ENCODE measurements at regions not wholly inside any gene's neighbourhood (a gene's known extent, or its start where the extent isn't known, plus 50 kb on each side); places are given as distances from the start of the nearest gene placed in this dataset.
A peak's percentile ranks its signal among the peaks of the same experiment; 100 is the strongest.
"Not testable (repeated sequence)": the region's sequence is repeated elsewhere in the genome, so short reads cannot be mapped to it uniquely, and the experiment has no call there.

DNA sequence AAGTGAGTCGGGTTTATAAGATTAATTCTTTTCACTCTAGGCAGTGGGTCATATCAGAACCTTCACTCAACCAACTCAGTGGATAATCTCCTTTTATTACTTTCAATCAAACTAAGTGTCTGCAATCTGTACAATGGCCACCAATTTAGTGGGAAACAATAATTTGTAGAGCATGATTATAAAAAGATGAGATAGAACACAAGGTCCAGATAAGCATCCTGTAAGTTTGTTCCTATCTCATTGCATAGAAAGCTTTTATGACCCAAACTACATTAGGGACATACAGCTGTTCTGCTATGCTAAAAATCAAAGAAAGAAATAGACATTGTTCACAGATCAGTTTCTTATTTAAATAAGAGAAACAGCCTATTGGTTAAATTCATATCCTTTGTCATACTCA lies 341.4 kb upstream of the PSMD7 start:
- Mint-ChIP-seq H3K27ac (no peak overlapping the region), H3K4me1 (no peaks in the 10 kb centered on the region), H3K4me3 (no peak overlapping the region), H3K27me3 (peaks cover 2% of the 10 kb centered on the region), H3K9me3 (no peaks in the 10 kb centered on the region), H3K36me3 (ENCODE audit: low read depth) (no peaks in the 10 kb centered on the region)
- ATAC-seq (no peak), DNase-seq (no peak)

DNA sequence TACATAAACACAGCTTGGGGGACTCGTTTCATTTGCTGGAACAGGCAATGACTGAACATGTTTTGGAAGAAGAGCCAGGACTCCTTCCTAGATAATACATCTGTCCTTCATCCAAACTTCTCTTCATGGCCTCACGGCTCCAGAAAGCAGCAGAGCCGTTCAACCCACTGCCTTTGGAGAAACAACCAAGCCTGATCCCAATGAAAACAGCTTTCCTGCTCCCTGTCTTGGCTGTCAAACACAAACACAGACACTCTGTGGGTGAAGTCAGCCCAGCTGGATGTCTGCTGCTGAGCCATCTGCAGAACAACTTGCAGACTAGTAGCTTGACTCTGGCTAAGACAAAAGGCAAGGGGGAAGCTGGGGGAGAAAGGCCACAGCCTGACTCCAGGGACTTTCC lies 345.1 kb upstream of the PSMD7 start:
- H3K36me3 Mint-ChIP-seq (ENCODE audit: low read depth): no peaks in the 10 kb centered on the region
- no peak overlapping the region for H3K4me3 Mint-ChIP-seq
- no peak for ATAC-seq
- H3K27me3 Mint-ChIP-seq: peaks cover under 1% of the 10 kb centered on the region
- H3K4me1 Mint-ChIP-seq: no peaks in the 10 kb centered on the region
- H3K27ac Mint-ChIP-seq: no peak overlapping the region
- no peak for DNase-seq
- H3K9me3 Mint-ChIP-seq: no peaks in the 10 kb centered on the region

DNA sequence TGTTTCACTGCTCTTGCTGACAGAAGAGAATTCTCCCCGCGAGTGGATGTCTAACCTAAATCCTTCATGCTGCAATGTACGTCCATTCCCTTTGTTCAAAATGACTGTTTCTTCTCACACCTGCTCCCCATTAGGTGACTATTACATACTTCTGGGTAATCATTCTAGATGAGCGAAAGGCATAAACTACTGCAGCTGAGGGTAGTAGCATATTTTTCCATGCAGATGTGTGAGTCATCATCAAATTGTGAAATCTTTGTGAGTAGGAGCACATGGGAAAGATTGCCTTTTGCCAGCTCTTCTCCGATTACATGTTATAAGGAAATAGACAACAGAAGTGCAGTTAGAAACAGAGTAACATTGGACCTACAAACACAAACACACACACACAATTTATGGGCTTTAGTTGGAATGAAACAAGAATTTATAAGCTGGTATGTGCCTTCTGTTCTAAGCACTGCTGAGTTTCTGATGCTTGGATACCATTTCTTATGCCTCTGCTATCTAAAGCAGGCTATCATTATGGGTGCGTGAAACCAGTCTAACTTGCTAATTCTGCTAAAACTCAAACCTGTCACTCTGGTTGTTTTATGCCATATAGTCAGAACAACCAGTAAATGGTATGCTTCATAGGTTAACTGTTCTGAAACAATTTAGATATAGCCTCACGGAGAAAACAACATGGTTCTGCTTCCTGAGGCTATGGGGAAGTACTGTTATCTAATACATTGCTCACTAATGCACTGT lies 346.9 kb upstream of the PSMD7 start:
- Mint-ChIP-seq H3K36me3 (ENCODE audit: low read depth) (no peaks in the 10 kb centered on the region), H3K9me3 (no peaks in the 10 kb centered on the region), H3K27ac (no peak overlapping the region), H3K4me1 (no peaks in the 10 kb centered on the region), H3K27me3 (no peaks in the 10 kb centered on the region), H3K4me3 (no peak overlapping the region)
- no peak for ATAC-seq
- DNase-seq: no peak

DNA sequence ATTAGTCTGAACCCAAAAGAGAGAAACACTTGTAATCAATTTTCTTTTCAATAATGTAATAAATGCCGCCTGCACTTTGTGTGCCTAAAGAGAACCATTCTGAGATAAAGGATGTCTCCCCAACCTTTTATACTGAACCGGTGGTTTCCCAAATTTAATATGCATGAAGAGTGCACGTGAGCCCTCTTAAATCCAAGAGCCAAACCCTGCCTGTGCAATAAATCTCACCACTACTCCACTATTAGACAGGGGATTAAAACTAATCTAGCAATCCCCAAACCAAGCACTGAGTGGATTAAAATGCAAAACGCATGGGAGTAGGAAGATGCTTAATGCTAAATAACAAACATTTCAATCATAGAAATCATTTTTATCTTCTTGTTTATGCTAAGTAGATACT lies 351.0 kb upstream of the PSMD7 start:
- Mint-ChIP-seq H3K4me1 (no peaks in the 10 kb centered on the region), H3K4me3 (no peak overlapping the region), H3K36me3 (ENCODE audit: low read depth) (no peaks in the 10 kb centered on the region), H3K27me3 (no peaks in the 10 kb centered on the region), H3K9me3 (no peaks in the 10 kb centered on the region), H3K27ac (no peak overlapping the region)
- DNase-seq (no peak), ATAC-seq (no peak)

DNA sequence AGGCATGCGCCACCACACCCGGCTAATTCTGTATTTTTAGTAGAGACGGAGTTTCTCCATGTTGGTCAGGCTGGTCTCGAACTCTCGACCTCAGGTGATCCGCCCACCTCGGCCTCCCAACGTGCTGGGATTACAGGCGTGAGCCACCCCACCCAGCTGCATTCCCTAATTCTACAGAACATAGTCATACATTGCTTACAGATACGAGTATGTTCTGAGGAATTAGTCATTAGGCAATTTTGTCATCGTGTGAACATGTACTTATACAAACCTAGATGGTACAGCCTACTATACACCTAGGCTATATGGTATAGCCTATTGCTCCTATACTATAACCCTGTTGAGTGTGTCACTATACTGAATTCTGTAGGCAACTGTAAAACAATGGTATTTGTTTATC lies 353.4 kb upstream of the PSMD7 start:
- DNase-seq; H3K4me3 Mint-ChIP-seq; H3K9me3 Mint-ChIP-seq; H3K27ac Mint-ChIP-seq; H3K36me3 Mint-ChIP-seq (ENCODE audit: low read depth); H3K27me3 Mint-ChIP-seq; H3K4me1 Mint-ChIP-seq; ATAC-seq: not testable (repeated sequence)

DNA sequence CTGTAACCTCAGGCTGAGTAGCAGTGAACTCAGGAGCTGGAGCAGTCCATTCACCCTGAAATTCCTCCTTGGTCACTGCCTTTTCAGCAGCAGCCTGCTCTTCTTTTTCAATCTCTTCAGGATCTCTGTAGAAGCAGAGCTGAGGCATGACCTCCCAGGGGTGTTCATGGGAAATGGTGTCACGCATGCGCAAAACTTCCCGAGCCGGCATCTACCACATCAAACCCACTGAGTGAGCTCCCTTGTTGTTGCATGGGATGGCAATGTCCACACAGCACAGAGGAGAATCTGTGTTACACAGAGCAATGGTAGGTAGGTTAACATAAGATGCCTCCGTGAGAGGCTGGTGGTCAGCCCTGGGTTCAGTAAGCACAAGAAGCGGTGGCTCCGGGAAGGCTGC lies 355.8 kb upstream of the PSMD7 start:
- H3K36me3 Mint-ChIP-seq (ENCODE audit: low read depth); H3K9me3 Mint-ChIP-seq; ATAC-seq; H3K27ac Mint-ChIP-seq; H3K4me1 Mint-ChIP-seq; H3K27me3 Mint-ChIP-seq; DNase-seq; H3K4me3 Mint-ChIP-seq: not testable (repeated sequence)

DNA sequence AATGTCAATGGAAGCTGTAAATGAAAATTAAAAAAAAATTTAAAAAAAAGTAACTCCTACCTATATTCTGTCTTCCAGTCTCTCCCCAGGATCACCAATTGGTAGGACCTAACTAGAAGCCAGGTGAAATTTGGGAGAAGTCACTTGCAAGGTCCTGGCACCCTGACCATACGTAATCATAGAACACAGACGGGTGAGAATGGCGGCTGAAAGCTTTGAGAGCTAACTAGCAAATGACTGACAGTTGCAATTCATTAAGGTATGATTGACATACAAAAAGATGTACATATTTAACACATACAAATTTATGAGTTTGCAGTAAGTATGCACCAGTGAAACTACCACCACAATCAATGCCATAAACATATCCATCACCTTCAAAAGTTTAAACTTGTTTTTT lies 372.7 kb upstream of the PSMD7 start:
- no peak for DNase-seq
- H3K9me3 Mint-ChIP-seq: peaks cover 9% of the 10 kb centered on the region
- H3K27me3 Mint-ChIP-seq: peaks cover under 1% of the 10 kb centered on the region
- H3K4me1 Mint-ChIP-seq: no peaks in the 10 kb centered on the region
- H3K27ac Mint-ChIP-seq: no peak overlapping the region
- H3K4me3 Mint-ChIP-seq: no peak overlapping the region
- no peaks in the 10 kb centered on the region for H3K36me3 Mint-ChIP-seq (ENCODE audit: low read depth)
- ATAC-seq: no peak

DNA sequence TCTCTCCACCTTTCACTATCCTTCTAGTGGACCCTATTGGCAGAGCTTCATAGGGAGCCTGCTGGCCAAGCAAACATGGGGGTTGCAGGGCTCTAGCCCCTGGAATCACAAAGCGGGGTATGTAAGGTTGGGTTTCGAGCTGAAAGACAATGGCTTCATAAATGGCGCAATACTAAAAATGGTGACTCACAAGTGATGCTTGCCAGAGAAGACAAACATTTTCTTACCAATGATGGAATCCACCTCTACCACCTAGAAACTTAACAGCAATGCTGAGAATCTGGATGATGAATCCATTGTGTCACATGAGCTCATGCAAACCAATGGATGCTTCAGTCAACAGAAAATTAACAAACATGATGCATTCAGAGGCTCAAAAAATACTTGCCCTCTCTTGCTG lies 375.3 kb upstream of the PSMD7 start:
- H3K36me3 Mint-ChIP-seq (ENCODE audit: low read depth): no peaks in the 10 kb centered on the region
- H3K4me3 Mint-ChIP-seq: no peak overlapping the region
- no peaks in the 10 kb centered on the region for H3K4me1 Mint-ChIP-seq
- peaks cover 6% of the 10 kb centered on the region for H3K27me3 Mint-ChIP-seq
- H3K9me3 Mint-ChIP-seq: no peaks in the 10 kb centered on the region
- H3K27ac Mint-ChIP-seq: no peak overlapping the region
- no peak for DNase-seq
- ATAC-seq: no peak

DNA sequence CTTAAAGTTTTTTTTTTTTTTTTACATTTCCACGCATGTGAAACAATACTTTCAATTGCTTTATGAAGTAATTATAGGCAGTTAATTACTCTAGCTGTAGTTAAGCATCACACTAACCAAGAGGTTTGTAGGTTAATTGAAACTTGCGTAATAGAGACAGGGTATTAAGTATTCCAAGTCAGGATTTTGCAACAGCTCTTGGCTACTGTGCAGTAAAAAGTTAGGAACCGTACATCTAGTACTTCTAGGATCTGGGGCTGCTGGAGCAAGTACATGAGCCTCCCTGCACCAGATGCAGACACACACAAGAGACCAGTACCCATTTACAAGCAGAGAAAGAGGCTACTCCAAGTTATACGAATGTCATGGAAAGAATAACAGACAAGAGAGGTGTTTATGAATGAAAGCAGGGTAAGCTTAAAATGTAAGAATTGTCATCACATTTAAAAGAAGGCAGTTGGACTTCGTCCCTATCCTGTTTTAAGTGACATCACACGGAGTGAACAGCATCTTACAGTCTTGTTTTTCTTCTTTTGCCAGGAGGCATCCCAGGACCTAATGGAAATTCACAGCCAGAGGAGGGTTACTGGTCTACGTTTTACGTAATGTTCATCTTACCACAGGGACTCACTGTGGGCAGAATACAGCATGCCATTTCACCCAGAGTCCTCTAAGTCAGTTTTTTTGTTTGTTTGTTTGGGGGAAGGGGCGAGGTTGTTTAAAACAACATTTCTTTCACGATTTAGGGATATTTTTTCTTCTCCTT lies 379.6 kb upstream of the PSMD7 start:
- no peak for ATAC-seq
- Mint-ChIP-seq H3K9me3 (no peaks in the 10 kb centered on the region), H3K4me3 (no peak overlapping the region), H3K36me3 (ENCODE audit: low read depth) (no peaks in the 10 kb centered on the region), H3K27ac (no peak overlapping the region), H3K27me3 (peaks cover 8% of the 10 kb centered on the region), H3K4me1 (no peaks in the 10 kb centered on the region)
- no peak for DNase-seq

DNA sequence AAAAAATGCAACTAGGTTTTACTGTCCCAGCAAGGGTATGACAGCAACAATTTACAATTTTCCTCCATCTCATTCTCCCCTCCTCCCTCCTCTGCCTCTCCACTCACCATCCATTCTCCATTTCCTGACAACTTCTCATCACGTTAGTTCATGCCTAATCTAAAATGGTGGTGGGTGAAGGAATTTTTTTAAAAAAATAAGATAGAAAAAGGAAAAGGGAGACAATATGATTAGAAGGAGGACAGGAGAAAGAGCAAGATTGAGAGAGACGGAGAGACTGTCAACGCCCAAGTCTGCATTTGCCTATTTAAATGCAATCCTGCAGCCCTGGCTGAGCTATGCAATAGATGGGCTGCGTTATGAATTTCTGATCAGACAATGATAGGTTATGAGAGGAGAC lies 380.7 kb upstream of the PSMD7 start:
- Mint-ChIP-seq H3K27me3 (peaks cover 8% of the 10 kb centered on the region), H3K27ac (no peak overlapping the region), H3K9me3 (no peaks in the 10 kb centered on the region), H3K36me3 (ENCODE audit: low read depth) (no peaks in the 10 kb centered on the region), H3K4me3 (no peak overlapping the region), H3K4me1 (no peaks in the 10 kb centered on the region)
- no peak for ATAC-seq
- DNase-seq: no peak

DNA sequence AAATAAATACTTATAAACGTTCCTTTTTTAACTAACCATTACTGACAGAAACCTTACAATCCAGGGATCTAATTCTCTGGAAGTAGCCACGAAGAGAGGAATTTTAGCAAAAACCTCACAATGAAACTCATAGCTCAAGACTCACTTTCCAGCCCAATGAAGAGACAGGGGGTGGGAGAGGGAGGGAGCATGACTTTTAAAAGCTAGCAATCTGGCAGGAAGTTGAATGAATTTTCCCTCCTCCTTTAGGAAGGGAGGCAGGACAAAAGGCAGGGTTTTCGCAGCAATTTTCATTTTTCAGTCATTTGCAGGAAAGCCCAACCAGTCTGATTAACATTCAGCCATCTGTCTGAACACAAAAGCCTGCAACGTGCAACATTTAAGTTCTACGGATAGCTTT lies 381.5 kb upstream of the PSMD7 start:
- no peak overlapping the region for H3K4me3 Mint-ChIP-seq
- peaks cover 8% of the 10 kb centered on the region for H3K27me3 Mint-ChIP-seq
- no peaks in the 10 kb centered on the region for H3K4me1 Mint-ChIP-seq
- no peaks in the 10 kb centered on the region for H3K9me3 Mint-ChIP-seq
- DNase-seq: no peak
- H3K36me3 Mint-ChIP-seq (ENCODE audit: low read depth): no peaks in the 10 kb centered on the region
- ATAC-seq: no peak
- no peak overlapping the region for H3K27ac Mint-ChIP-seq

DNA sequence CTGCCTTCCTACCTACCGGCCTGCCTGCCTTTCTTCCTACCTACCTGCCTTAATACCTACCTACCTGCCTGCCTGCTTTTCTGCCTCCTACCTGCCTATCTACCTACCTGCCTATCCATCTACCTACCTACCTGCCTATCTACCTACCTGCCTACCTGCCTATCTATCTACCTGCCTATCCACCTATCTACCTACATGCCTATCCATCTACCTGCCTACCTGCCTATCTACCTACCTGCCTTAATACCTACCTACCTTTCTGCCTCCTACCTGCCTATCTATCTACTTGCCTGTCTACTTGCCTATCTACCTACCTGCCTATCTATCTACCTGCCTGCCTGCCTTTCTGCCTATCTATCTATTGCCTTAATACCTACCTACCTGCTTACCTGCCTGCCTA lies 383.8 kb upstream of the PSMD7 start:
- H3K27me3 Mint-ChIP-seq: peaks cover 5% of the 10 kb centered on the region
- no peak for DNase-seq
- ATAC-seq: no peak
- H3K4me3 Mint-ChIP-seq: no peak overlapping the region
- H3K9me3 Mint-ChIP-seq: no peaks in the 10 kb centered on the region
- no peaks in the 10 kb centered on the region for H3K4me1 Mint-ChIP-seq
- H3K27ac Mint-ChIP-seq: no peak overlapping the region
- no peaks in the 10 kb centered on the region for H3K36me3 Mint-ChIP-seq (ENCODE audit: low read depth)

DNA sequence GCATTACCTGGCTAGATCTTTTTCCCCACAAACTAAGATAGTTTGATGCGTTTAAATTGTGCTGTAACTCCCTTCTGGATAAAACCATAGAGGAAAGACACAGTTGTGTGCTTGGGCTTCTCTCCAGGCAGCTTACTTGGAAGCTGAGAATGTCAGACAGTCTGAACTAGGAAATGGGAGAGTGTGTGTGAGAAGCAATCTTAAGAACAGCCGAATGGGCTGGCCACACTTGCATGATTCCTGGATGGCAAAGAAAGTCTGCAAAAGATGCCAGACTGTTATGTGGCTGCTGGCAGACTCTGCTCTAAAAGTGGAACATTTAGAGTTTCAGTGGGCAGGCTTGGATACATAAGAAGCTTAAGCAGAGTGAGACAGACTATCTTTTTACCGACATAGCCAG lies 384.3 kb upstream of the PSMD7 start:
- Mint-ChIP-seq H3K27me3 (peaks cover 4% of the 10 kb centered on the region), H3K4me3 (no peak overlapping the region), H3K4me1 (no peaks in the 10 kb centered on the region), H3K9me3 (no peaks in the 10 kb centered on the region), H3K36me3 (ENCODE audit: low read depth) (no peaks in the 10 kb centered on the region), H3K27ac (no peak overlapping the region)
- ATAC-seq: no peak
- DNase-seq: no peak

DNA sequence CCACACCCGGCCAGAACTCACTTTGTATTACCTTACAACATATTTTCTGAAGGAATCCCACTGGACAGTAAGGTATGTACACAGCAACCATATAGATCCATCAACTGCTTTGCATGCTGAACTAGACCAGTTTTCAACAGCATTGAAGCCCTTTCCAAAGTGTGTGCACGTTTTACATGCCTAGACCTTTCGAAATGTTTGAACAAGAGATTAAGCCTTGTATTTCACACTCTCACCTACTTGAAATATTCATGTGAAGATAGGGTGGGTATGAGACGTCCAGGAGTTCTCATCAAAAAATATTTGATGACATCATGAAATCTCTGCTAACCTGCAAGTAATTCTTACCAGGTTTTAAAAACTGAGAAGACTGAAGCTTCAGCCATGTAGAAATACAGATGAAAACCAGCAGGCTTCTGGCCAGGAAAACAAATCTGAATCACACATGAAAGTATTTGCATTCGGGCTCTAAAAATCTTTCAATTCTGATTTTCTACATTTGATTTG lies 387.0 kb upstream of the PSMD7 start:
- no peak for ATAC-seq

DNA sequence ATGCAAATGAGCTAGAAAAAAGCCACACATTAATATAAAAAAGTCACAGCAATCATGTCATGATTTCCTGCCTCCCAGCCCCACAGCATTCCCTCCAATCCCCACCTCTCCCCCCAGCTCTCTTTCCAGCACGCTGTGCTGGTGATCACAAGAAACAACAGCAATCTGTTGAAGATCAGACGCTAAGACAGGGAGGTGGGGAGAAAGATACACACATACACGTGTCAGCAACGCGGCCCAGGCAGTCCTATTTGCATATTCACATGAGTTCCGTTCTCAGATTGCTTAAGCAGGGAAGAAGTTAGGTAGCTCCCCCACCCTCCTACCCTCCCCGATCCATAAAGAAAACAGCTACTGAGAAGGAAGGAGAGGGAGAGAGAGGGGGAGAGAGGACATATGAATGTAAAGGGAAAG lies 405.5 kb upstream of the PSMD7 start:
- peaks cover 14% of the 10 kb centered on the region for H3K4me1 Mint-ChIP-seq
- peaks cover 32% of the 10 kb centered on the region for H3K27me3 Mint-ChIP-seq

More for the DNA sequence above, 387.0 kb upstream of the PSMD7 start:
- peaks cover 2% of the 10 kb centered on the region for H3K27me3 Mint-ChIP-seq
- H3K36me3 Mint-ChIP-seq (ENCODE audit: low read depth): no peaks in the 10 kb centered on the region
- no peaks in the 10 kb centered on the region for H3K4me1 Mint-ChIP-seq
- DNase-seq: no peak
- no peak overlapping the region for H3K4me3 Mint-ChIP-seq
- H3K27ac Mint-ChIP-seq: no peak overlapping the region
- no peaks in the 10 kb centered on the region for H3K9me3 Mint-ChIP-seq

More for the DNA sequence above, 405.5 kb upstream of the PSMD7 start:
- H3K4me3 Mint-ChIP-seq: peak overlapping the region; percentile 43
- H3K9me3 Mint-ChIP-seq: no peaks in the 10 kb centered on the region
- H3K27ac Mint-ChIP-seq: no peak overlapping the region
- no peaks in the 10 kb centered on the region for H3K36me3 Mint-ChIP-seq (ENCODE audit: low read depth)
- DNase-seq (no peak), ATAC-seq (no peak)
